ENCODE measurements at regions not wholly inside any gene's neighbourhood (a gene's known extent, or its start where the extent isn't known, plus 50 kb on each side); places are given as distances from the start of the nearest gene placed in this dataset.

DNA sequence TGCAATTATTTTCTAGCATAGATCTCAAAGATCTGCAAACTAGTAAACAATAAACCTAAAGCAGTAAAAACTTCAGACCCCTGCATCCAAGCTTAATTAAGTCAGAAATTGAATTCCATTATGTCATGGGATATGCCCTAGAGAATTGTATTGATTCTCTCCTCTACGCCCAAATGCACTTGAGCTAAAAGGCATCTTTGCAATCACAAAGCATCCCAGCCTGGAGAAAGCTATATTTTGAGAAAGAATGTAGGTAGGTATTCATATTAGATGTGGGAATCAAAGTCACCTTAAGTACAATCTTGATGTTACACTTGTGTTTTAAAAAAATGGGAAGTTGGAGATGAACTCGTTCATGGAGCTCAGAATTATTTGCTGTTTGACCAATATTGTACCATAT lies 386.7 kb downstream of the ADAMTS20 start:
- Histone ChIP-seq H3K79me2 (ENCODE audit: insufficient read depth, low read length) (no peaks in the 10 kb centered on the region), H3K27me3 (ENCODE audit: insufficient read depth, low read length) (no peaks in the 10 kb centered on the region), H4K91ac (ENCODE audit: insufficient read length, low read depth, low read length) (no peak overlapping the region), H2BK15ac (ENCODE audit: low read depth, low read length) (no peak overlapping the region), H3K4ac (ENCODE audit: low read depth, low read length) (no peak overlapping the region), H3K9me3 (ENCODE audit: control insufficient read depth, low read depth, low read length) (no peaks in the 10 kb centered on the region), H2AK5ac (ENCODE audit: insufficient read length, low read length) (no peak overlapping the region), H4K20me1 (ENCODE audit: control insufficient read depth, insufficient read depth, insufficient read length) (no peaks in the 10 kb centered on the region), H3K27ac (ENCODE audit: insufficient read length, low read depth, low read length) (no peak overlapping the region), H3K23ac (ENCODE audit: insufficient read length, low read depth, low read length) (no peak overlapping the region), H3K56ac (ENCODE audit: insufficient read length, low read depth, low read length) (no peak overlapping the region), H2BK20ac (ENCODE audit: low read depth, low read length, poor library complexity, severe bottlenecking) (no peak overlapping the region), H3K23me2 (ENCODE audit: insufficient read length, low read depth, low read length, poor library complexity, severe bottlenecking) (no peaks in the 10 kb centered on the region), H2BK12ac (ENCODE audit: insufficient read length, low read depth, low read length) (no peak overlapping the region), H3K9ac (ENCODE audit: extremely low read depth, insufficient read length, low read length) (no peak overlapping the region), H2BK5ac (ENCODE audit: insufficient read length, low read length) (no peak overlapping the region), H3T11ph (ENCODE audit: low read length) (no peak overlapping the region), H2BK120ac (ENCODE audit: low read depth, low read length, poor library complexity, severe bottlenecking) (no peak overlapping the region), H4K5ac (ENCODE audit: insufficient read length, low read depth, low read length) (no peak overlapping the region), H3K18ac (ENCODE audit: insufficient read length, low read depth, low read length) (no peak overlapping the region), H2AFZ (ENCODE audit: low read length) (no peak overlapping the region), H3K4me1 (ENCODE audit: insufficient read depth, low read length) (no peaks in the 10 kb centered on the region; the same call in 1 of the 2 replicates), H3K4me2 (ENCODE audit: insufficient read depth, insufficient read length, low read length) (no peak overlapping the region), H3K79me1 (ENCODE audit: insufficient read depth, low read depth, low read length, poor library complexity, severe bottlenecking) (no peaks in the 10 kb centered on the region), H4K8ac (replicated peaks; ENCODE audit: insufficient read length, low read depth, low read length) (no peak overlapping the region), H3K14ac (ENCODE audit: insufficient read depth, low read length) (no peak overlapping the region)
- no peak for DNase-seq
- TF ChIP-seq, protein P1, sequence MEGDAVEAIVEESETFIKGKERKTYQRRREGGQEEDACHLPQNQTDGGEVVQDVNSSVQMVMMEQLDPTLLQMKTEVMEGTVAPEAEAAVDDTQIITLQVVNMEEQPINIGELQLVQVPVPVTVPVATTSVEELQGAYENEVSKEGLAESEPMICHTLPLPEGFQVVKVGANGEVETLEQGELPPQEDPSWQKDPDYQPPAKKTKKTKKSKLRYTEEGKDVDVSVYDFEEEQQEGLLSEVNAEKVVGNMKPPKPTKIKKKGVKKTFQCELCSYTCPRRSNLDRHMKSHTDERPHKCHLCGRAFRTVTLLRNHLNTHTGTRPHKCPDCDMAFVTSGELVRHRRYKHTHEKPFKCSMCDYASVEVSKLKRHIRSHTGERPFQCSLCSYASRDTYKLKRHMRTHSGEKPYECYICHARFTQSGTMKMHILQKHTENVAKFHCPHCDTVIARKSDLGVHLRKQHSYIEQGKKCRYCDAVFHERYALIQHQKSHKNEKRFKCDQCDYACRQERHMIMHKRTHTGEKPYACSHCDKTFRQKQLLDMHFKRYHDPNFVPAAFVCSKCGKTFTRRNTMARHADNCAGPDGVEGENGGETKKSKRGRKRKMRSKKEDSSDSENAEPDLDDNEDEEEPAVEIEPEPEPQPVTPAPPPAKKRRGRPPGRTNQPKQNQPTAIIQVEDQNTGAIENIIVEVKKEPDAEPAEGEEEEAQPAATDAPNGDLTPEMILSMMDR (conservative IDR thresholded peaks at IDR 0.05), result no peak
- Mint-ChIP-seq H3K4me3 (no peak overlapping the region), H3K4me1 (peaks cover 2% of the 10 kb centered on the region in 2 experiments; a peak in 2 of 4 replicates), H3K27me3 (ENCODE audit: low read depth) (no peaks in the 10 kb centered on the region), H3K9me3 (no peaks in the 10 kb centered on the region), H3K27ac (no peak overlapping the region), H3K36me3 (ENCODE audit: insufficient read depth in 1 of 3, low read depth in 3 of 3) (peaks cover 0 to 9% (median 2%) of the 10 kb centered on the region in 3 experiments; a peak in 3 of 7 replicates)
- WGBS (ENCODE audit: extremely low coverage, insufficient read length, low lambda C conversion rate), result no CpG with 5 or more reads among the region's 2 CpGs
